Testis (tissue), 2 donors: ENCODE measurements at regions not wholly inside any gene's neighbourhood (a gene's known extent, or its start where the extent isn't known, plus 50 kb on each side); places are given as distances from the start of the nearest gene placed in this dataset.

Experiments used
- CTCF ChIP-seq, 3 experiments: fragments of 450-650 bp in 2 of 3; fragments of 200-600 bp in 1 of 3; sonication (generic) in 1 of 3; IDR thresholded peaks; one replicate each; pipeline ENCODE4 v1.5.1; 2016 to 2019; ENCODE audit warnings: antibody characterized with exemption in 3 of 3, mild to moderate bottlenecking in 2 of 3, moderate library complexity in 1 of 3
- POLR2A ChIP-seq: fragments of 450-650 bp; IDR thresholded peaks from one replicate; pipeline ENCODE4 v1.6.1; 2017; ENCODE audit warnings: antibody characterized with exemption, mild to moderate bottlenecking, moderate library complexity

GRCh38 chr5:124980163-124980941 is 233.9 kb upstream of the ZNF608 start:
- TF ChIP-seq CTCF (IDR thresholded peaks at IDR 0.05) (no peak), POLR2A (no peak)
